ENCODE measurements at regions not wholly inside any gene's neighbourhood (a gene's known extent, or its start where the extent isn't known, plus 50 kb on each side); places are given as distances from the start of the nearest gene placed in this dataset.
"Not testable (repeated sequence)": the region's sequence is repeated elsewhere in the genome, so short reads cannot be mapped to it uniquely, and the experiment has no call there.

DNA sequence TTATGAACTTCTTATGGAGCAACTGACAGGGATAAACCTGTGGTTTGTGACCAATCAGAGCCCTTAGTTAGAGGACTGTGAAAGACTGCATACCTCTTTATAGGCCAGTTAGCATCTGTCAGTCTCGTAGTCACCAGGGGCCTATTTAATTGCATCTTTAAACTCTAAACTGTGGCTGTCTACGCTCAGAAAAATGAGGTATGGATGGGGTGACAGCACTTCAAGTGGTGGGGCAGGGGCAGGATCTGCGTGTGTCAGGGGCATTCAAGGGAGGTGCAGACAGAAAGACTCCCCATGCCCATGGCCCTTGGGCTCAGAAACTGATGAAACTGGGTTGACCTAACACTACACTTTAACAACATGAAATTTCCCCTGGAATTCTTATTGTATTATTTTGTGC lies 132.6 kb upstream of the TBCA start:
- no peak for DNase-seq

DNA sequence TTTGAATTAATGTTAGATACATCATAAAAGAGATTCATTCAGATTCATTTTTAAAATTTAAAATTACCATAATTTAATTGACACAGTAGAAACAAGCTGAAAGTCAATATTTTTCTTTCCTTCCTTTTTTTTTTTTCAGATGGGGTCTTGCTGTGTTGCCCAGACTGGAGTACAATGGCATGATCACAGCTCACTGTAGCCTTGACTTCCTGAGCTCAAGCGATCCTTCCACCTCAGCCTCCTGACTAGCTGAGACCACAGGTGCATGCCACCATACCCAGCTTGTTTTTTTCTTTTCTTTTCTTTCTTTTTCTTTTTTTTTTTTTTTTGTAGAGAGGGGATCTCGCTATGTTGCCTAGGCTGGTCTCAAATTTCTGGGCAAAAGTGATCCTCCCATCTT lies 131.6 kb upstream of the TBCA start:
- DNase-seq: no peak

DNA sequence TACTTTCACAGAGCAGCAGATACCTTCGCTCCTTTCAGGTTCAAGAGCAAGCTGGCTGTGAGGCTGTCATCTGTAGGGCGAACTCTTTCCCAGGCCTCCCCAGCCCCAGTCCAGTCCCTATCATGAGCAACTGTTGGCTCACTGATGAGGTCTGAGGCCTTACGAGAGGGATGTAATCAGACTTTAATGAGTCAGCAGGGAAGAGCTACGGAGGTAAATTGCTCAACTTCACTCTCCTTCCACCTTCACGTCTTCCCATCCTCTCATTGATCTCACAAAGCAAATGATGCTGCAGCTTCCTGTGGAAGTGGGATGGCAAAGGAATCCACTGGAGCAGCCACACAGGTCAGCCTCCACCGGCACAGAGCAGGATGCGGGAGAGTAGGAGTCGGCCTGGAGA lies 130.7 kb upstream of the TBCA start:
- DNase-seq: no peak

DNA sequence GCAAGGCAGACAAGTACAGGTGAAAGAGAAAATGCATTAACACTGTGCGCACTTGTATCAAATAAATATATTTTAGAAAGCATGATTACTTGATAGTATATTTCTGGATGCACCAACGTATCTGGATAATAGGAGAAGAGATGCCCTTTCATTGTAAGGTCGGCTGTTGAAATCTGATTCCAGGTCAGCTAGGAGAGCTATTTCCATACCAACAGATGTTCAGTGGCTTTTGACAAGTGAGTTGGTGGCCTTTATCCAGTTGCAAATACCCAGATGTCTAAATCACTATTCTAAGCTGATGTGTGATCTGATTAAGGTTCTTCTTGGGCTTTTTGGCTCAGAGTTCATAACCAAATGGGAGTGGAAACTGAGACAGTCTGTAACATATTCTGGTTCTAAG lies 128.2 kb upstream of the TBCA start:
- no peak for DNase-seq

DNA sequence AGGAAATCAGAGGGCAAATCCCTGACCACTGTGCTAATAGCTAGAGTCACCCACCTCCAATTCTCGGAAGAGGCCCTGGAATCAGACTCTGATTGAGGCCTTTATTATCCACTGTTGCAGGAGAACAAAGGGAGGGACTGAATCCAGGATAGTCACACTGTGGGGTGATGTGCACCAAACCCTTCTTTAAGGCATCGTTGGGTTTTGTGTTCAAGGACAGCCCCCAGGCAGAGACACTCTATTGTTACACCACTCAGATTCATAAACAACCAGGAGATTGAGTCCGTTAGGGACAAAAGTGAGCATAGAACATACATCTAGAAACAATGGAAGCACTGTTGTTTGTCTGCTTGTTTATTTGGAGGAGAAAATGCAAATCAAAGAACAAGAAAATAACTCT lies 124.6 kb upstream of the TBCA start:
- DNase-seq: no peak

DNA sequence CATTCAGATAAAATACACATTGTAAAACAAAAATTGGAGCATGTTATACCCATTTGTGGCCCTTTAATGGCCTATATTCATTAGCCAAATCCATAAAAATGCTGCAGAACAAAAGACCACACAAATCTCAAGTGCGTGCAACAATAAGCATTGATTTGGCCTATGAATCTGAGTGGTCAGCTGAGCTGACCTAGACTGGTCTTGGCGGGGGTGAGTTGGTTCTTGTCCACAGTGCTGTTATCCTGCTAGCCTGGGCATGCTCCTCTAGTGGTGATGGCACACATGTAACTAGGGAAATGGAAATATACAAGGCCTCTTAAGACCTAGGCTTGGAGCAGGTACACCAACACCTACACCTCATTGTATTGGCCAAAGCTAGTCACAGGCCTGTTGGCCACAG lies 122.2 kb upstream of the TBCA start:
- DNase-seq: no peak

DNA sequence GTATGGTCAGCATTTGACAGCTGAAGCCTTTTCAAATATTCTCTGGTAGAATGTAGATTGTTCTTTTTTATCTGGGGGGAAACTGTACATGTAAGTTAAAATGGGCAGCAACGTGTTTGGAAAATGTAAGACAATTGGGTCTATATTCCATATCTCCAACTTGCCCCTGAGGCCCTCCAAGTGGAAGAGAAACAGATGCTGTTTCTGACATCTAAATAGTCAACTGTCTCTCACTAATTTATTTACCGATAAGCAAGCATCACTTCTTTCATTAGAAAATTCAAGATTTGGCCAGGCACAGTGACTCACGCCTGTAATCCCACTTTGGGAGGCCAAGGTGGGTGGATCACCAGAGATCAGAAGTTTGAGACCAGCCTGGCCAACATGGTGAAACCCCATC lies 120.2 kb upstream of the TBCA start:
- no peak for DNase-seq

DNA sequence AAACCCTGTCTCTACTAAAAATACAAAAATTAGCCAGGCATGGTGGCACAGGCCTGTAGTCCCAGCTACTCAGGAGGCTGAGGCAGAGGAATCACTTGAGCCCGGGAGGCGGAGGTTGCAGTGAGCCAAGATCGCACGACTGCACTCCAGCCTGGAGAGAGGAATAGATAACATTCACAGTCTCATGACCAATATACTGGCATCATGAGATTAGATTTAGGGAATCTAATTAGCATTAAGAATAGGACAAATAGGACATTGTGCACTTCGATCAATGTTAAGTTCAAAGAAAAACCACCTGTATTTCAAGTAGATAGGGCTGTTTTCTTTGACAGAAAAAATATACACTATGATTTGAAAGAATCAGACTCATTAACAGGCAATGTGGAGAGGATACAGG lies 118.0 kb upstream of the TBCA start:
- not testable (repeated sequence) for DNase-seq

DNA sequence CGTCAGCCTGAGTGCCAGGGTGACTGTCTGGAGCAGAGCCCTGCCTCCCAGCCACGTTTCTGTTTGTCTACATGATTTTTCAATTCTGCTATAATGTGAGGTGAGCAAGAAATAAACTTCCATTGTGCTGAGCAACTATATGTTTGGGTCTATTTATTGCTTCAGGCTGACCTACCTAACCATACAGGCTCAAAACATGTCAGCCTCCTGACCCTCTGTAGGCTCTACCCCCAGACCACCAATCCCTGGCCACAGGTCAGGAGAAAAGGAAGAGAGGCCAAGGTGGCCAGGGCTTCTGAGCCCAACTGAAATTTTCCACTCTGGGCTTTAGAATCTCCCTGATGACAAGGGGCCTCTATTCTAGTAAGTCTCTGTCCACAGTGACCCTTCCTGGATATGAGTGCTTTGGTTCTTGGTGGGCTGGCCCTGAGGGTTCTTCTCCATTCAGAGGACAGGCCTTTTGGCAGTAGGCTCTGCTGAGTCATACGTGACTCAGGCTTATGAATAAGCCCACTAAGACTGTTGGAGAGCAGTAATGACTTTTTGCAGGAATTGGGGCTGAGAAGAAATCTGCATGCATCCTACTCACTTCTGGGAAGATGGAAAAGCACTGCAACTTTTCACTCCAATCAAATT lies 117.2 kb upstream of the TBCA start:
- DNase-seq: peak; percentile 78

DNA sequence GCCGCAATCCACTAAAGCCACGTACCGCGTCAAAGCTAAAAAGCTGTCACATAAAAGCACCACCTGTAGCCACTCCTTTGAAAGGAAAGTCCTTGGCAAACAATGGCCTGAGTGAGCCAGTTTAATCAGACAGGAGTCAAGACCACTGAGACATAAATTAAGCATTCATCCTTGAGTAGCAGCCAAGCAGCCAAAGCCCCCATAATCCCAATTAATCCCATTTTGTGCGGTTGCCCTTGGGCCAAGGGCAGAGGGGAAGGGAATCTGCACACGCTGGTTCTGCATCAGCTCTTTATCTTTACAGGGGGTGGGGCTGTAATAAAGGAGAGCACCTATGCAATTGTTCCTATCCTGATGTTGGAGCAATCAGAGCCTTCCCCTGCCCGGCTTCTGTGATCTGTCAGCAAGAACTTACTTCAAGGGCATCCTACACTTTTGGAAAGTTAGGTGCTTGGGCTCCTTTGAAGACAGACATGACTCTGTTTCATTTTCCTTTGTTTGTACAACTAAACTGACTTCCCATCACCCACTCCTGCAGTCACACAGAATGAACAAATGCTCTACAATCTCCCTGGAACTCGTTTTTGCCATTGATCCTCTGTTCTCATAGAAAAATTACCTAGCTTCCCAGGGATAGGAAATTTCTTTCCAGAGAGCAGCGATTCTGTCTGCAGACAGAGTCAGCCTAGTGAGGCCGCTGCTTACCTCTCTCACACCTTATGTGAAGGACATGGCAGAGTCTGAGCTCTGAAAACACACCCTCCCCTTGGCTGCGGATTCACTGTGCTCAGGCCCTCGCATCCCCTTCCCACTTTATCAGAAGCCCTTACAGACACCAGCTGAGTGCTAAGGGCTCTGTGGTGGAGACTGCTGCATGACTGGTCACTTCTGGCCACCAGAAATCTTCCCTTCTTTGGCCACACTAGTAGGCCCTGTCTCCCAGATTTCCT lies 116.2 kb upstream of the TBCA start:
- no peak for DNase-seq

DNA sequence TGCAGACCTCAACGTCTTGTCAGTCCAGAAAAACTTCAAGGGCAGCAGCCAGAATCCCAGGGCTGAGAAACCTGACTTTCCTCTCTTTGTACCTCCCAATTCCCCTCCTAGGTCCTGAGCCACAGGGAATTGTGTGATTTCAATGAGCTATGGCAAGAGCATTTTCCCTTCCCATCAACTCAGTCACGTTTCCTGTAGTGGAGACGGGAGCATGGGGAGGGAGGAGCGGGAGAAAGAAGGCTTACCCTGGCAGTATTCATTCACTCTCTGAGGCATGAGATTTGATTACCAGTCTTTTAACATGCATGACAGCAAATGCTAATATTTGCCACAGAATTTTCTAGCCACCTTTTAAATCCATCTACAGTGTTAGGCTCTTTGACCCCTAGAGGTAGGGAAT lies 109.4 kb upstream of the TBCA start:
- no peak for DNase-seq

DNA sequence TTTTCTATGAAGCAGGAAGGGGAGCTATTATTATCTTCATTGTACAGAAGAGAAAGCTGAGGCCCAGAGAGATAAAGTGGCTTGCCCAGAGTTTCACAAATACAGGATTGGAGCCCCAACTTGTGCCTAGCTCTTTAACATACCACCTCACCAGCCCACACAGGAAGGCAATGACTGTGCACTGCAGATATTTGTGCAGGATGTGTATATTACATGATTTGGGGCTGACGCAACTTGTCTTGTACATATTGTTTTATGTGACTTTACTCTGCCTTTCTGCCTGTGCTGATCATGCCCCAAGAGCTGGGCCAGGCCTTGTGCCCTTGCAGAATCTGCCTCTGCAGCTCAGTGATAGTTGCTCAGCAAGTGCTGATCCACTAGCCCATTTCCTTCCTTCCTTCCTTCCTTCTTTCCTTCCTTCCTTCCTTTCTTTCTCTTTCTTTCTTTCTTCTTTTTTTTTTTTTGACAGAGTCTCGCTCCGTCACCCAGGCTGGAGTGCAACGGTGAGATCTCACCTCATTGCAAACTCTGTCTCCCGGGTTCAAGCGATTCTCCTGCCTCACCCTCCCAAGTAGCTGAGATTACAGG lies 106.6 kb upstream of the TBCA start:
- no peak for DNase-seq

DNA sequence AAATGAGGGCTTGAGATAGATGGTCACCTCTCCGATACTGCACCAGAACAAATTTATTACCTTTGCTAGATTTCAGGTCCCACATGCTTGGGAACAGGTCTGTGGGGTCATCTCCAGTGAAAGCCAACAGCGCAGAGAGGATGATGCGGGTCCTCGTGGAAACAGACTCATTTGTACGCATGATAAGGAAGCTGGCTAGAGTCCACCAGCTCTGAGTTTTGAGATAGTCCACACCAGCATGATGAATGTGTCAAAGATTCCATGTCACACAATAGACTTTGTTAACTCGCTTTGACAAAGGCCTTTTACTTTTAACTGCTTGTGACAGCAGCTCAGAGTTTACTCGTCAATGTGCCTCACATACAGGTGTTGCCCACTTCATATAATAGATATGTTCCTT lies 105.4 kb upstream of the TBCA start:
- no peak for DNase-seq

DNA sequence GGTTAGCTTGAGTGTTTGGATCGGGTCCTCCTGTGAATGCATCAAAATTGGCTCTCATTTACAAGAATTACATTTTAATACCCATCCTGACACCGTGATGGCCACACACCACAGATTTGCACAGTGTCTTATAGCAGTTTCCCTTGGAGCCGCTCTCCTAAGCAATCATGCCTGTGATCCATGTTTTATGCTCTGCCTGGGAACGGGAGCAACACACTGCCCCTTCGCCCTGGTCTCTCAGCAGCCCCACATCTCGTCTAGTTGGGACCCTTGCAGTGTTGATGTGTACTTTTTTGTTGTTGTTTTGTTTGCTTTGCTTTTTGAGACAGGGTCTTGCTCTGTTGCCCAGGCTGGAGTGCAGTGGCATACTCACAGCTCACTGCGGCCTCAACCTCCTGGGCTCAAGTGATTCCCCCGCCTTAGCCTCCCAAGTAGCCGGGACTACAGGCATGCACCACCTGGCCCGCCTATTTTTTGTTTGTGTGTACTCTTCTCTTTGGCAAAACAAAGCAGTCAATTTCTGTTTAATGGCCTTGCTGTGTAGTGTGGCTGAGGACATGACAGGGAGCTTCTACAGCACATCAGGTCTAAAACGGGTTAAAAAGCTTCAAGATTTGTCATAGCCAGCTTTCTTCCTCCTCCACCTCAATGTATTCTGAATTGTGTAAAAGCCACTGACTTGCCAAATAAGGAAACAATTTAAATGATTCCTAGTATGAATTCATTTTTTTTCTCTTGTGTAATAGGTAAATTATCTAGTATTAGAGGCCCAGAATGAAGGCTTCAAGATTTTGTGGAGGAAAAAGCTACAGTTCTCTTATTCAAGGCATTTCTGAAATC lies 101.6 kb upstream of the TBCA start:
- DNase-seq: no peak

DNA sequence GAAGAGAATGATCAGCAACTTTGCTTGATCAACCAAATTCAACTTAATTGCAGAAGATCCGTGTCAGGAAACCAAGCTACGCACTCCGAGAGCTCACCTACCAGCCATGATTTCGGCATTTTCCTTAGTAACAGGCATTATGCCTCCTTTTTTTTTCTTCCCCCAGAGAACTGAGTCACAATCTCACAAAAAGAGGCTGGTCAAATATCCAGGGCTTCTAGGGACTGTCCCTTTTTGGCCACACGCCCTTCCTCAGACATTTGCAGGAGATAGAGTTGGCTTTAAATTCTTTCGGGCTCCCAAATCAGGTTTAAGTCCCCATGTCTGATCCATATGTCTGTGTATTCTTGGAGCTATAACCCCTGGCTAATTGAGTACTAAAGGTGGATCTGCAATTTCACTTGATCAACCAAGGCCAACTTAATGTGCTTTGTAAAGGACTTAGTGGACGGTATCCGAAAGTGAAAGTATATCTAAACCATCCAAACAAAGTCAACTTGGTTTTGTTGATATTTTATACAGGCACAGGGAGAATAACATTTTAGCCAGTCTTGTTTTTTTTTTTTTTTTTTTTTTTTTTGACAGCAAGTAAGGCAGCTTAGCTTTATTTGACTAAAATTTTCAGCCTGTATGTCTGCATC lies 100.8 kb upstream of the TBCA start:
- DNase-seq: no peak

DNA sequence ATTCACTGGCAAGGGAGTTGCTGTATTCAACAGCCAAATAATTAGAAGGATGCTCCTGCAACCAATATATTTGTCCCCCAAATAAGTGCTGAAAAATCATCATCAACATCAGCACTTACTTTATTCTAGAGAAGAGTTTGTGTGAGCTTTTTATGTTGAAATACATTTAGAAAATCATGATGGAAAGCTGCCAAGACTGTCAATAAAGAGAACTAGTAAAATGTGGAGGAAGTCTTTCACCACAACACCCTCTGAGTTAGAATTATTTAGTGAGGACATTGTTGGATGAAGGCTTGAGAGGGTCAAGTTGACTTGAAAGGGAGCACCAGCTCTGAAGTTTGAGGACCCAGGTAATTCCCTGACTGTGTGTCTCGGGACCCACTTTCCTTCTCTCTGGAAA lies 100.2 kb upstream of the TBCA start:
- no peak for DNase-seq

DNA sequence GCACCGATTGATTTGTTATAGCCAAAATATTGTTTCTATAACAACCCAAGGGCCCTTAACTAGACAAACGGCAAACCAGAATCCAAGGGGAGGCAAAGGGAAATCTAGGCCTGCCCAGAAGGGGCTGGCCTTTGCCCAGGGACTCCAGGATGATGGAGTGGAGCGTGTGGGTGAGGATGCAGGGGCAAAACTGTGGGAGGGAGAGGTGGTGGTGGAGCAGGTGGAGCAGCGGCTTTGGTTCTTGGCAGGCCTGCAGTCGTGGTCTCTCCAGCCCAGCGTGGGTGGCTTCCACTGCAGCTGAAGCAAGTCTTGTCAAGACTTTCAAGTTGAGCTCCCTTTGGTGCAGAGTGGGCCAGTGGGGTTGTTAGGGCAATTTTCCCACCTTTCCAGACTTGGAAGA lies 98.6 kb upstream of the TBCA start:
- DNase-seq: no peak

DNA sequence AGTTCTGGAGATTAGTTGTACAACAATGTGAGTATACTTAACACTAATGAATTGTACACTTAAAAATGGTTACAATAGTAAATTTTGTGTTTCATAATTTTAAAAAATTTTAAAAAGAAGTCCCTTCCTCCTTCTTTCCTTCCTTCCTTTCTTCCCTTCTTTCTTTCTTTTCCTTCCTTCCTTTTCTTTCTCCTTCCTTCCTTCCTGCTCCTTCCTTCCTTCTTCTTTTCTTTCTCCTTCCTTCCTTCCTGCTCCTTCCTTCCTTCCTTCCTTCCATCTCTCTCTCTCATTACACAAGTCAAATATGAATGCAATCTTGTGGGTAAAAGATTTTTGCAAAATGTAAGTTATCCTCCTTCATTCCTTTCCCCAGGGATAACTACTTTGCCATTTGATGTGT lies 97.1 kb upstream of the TBCA start:
- DNase-seq: no peak

DNA sequence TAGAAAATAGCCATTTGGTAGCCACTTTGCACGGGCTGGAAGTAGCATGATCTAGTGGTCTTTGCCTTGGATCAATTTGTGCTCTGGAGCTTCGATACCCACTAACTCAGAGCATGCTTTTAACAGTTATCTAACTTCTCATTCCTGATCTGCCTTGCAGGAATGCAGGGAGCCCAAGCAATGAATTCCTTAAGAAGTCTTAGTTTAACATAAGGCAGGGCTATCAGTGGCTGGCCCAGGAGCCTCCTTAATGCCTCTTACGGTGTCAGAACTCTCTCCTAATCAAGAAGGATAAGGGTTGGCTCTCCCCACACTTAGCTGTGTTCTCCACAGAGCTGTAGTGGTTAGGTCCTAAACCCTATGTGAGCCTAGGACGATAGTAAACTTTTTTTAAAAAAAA lies 95.8 kb upstream of the TBCA start:
- DNase-seq: no peak

DNA sequence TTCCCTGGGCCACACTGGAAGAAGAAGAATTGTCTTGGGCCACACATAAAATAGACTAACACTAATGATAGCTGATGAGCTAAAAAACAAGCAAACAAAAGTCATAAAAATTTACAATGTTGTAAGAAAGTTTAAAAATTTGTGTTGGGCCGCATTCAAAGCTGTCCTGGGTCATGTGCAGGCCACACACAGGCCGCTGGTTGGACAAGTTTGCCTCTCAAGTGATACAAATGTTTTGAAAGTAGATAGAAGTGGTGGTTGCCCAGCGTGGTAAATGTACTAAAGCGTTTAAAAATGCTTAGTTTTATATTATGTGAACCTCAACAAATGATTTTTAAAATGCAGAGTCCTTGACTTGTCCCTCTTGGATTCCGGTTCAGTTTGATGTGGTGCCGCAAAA lies 94.9 kb upstream of the TBCA start:
- no peak for DNase-seq

DNA sequence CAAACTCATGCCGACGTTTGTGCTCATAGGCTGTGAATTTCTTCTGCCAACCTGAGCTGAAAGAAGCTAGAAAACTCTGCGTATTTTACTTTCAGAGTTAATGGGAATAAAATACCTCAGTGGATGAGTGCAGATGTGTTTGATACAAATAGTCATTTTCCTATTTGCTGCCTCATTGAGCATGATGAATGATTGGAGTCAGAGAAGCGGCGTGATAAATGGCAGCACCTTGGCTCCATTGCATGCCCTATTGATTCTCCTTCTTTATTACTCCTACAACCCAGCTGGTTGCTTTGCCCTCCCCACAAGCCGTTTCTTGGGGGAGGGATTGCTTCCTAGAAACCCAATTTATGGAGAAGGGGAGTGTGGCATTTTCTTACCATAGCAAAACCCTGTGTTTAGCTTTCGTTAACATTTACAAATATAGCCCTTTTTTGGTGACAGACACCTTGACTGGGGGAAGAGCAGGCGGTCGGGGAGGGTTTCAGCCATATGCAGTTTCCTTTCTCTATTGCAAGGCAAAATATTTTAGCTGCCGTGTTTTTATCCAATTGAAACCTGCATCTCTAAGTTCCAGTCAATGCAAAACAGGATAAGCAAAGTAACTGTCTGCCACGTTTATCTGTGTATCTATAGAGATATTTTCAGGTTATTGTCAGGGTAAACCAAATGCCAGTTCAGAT lies 93.1 kb upstream of the TBCA start:
- DNase-seq: no peak

DNA sequence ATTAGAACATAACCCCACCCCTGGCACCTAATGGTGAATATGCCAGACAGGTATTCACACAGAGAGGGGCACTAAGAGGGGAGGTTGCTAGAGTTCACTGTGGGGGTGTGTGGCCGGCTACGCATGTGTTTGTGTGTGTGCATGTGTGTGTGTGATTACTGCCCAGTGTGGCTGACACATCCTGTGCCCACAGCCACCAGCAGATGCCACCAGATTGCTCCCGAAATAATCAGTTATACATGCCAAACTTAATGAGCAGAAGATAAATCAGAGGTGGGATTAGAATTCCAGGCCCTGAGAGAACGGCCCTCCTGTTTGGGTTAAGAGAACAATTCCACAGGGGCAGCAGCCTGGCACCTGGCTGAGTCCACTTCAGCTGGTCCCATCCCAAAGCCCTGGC lies 91.8 kb upstream of the TBCA start:
- DNase-seq: no peak

Data from T1000 (cell line).